ENCODE measurements at regions not wholly inside any gene's neighbourhood (a gene's known extent, or its start where the extent isn't known, plus 50 kb on each side); places are given as distances from the start of the nearest gene placed in this dataset.

- DNase-seq (ENCODE audit: extremely low read depth, low read depth), result no peak
- no peak for TF ChIP-seq CTCF (IDR thresholded peaks at IDR 0.05; ENCODE audit: low read depth, low read length, missing control alignments)
- H3K4me3 ChIP-seq (replicated peaks; ENCODE audit: low read depth, low read length), result no peak overlapping the region
Observed at GRCh38 chr3:161555320-161555719, 58.7 kb downstream of the OTOL1 start.

- DNase-seq (ENCODE audit: extremely low read depth, low read depth), result no peak
- H3K4me3 ChIP-seq (replicated peaks; ENCODE audit: low read depth, low read length), result no peak overlapping the region
- no peak for TF ChIP-seq CTCF (IDR thresholded peaks at IDR 0.05; ENCODE audit: low read depth, low read length, missing control alignments)
Observed at GRCh38 chr3:161556533-161556932, 59.9 kb downstream of the OTOL1 start.

GRCh38 chr3:161556941-161557340 is 60.3 kb downstream of the OTOL1 start:
- no peak overlapping the region for H3K4me3 ChIP-seq (replicated peaks; ENCODE audit: low read depth, low read length)
- no peak for DNase-seq (ENCODE audit: extremely low read depth, low read depth)
- no peak for TF ChIP-seq CTCF (IDR thresholded peaks at IDR 0.05; ENCODE audit: low read depth, low read length, missing control alignments)

- no peak for DNase-seq (ENCODE audit: extremely low read depth, low read depth)
- no peak for TF ChIP-seq CTCF (IDR thresholded peaks at IDR 0.05; ENCODE audit: low read depth, low read length, missing control alignments)
- no peak overlapping the region for H3K4me3 ChIP-seq (replicated peaks; ENCODE audit: low read depth, low read length)
Observed at GRCh38 chr3:161557445-161558150, 61.0 kb downstream of the OTOL1 start.

- no peak overlapping the region for H3K4me3 ChIP-seq (replicated peaks; ENCODE audit: low read depth, low read length)
- no peak for TF ChIP-seq CTCF (IDR thresholded peaks at IDR 0.05; ENCODE audit: low read depth, low read length, missing control alignments)
- no peak for DNase-seq (ENCODE audit: extremely low read depth, low read depth)
Observed at GRCh38 chr3:161558236-161558635, 61.6 kb downstream of the OTOL1 start.

GRCh38 chr3:161559177-161559998 is 62.8 kb downstream of the OTOL1 start:
- peak; percentile 87 for TF ChIP-seq CTCF (IDR thresholded peaks at IDR 0.05; ENCODE audit: low read depth, low read length, missing control alignments)
- H3K4me3 ChIP-seq (replicated peaks; ENCODE audit: low read depth, low read length), result no peak overlapping the region
- no peak for DNase-seq (ENCODE audit: extremely low read depth, low read depth)
